Stimulated activated CD4-positive, alpha-beta T cell treated with anti-CD3 and anti-CD28 coated beads, Interleukin-1b, Interleukin-23, amount 100 ng/mL, for 48 hours (primary cell): ENCODE measurements at regions not wholly inside any gene's neighbourhood (a gene's known extent, or its start where the extent isn't known, plus 50 kb on each side); places are given as distances from the start of the nearest gene placed in this dataset.
"Not testable (repeated sequence)": the region's sequence is repeated elsewhere in the genome, so short reads cannot be mapped to it uniquely, and the experiment has no call there.

Experiments used
- DNase-seq: peaks from one replicate; pipeline ENCODE4 v3.0.0-alpha.2; 2020

DNA sequence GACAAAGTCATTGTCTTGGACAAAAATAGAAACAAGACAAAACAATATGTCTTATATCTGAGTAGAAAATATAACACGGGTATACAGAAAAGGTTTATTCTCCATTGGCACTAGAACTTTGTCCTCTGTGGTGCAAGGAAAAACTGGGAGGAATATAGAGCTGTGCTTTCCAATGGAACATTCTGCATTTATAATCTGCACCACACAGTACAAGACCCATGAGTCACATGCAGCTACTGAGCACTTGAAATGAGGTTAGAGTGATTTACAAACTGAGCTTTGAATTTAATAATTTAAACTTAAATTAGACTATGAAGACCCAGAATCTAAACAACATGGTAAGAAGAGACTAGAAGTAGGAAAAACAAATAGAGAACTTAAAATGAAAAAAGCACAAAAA is 86.1 kb downstream of the RAP2A start:
- DNase-seq, result no peak

DNA sequence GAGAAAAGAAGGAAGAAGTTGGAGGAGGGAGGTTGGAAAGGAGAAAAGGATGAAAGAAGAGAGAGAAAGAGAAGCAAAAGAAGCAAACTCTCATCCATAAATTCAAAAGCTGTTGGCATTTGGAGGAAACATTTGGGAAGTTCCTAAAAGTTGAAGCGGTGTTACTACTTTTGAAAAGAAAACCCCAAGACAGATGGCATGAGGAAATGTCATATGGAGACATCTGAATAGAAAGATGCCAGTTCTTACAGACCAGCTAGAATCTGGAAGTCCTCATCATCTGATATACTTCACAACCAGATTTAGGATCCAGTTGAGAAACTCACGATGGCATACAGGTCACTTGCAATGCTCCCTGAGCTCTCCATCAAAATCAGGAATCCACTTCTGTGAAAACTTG is 86.9 kb downstream of the RAP2A start:
- no peak for DNase-seq

DNA sequence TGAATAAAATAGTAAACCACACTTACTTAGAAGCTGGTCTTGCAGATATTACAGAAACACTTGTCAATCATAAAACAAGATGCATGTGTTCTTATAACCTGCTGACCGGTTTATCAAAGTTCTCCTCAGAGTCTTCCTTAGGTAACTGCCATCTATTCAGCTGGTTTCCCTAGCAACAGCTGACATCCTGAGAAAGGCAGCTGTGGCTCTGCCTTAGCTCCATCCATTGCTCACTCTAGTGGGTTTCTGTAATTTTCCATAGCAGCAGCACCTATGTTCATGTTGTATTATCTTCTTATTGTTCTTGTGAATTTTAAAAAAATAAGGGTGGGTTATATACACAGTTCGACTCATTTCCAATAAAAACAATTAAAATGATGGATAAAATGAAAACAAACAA is 87.8 kb downstream of the RAP2A start:
- no peak for DNase-seq

DNA sequence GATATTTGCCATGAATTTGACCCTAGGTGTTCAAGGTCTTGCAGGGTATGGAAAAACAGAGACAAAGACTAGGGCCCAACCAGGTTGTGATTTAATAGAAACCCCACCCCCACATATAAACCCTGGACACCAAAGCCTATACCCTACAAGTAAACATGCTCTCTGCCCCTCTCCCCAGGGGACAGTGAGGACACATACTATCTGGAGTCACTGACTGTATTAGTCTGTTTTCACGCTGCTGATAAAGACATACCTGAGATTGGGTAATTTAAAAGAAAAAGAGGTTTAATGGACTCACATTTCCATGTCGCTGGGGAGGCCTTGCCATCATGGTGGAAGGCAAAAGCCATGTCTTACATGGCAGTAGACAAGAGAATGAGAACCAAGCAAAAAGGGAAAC is 88.3 kb downstream of the RAP2A start:
- DNase-seq, result no peak

DNA sequence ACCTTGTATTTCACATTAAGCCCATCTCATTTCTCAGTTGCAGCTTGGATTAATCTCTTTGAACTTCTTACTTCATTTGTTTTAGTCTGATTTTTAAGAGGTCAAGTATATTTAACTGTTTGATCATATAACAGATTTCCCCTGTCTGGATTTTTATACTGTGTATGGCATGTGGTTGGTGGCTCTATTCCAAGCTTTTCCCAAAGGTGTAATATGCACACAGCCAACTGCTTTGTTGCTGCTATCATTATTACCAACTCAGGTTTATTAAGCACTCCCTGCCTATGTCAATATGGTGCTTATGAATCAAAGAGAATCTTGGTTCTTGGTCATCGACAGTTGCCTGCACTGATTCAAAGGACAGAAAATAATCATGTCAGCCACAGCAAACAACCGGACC is 92.6 kb downstream of the RAP2A start:
- DNase-seq, result no peak

DNA sequence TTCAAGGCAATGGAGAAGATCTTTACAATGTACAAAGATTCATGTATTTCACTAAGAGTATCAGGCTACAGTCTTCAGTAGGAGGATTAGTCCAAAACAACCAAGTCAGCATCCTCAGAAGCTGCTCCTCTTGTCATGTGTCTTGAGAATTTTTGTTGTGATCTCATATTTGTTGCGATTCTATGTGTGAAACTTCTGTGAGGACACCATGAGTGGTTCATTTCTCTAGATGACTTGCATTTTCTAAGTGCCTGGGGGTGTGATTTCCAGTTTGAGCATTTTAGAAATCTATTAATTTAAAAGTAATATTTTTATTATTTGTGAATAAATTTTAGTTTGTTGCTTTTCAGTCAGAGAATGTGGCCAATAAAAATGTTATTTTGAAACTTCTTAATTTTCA is 94.5 kb downstream of the RAP2A start:
- no peak for DNase-seq

DNA sequence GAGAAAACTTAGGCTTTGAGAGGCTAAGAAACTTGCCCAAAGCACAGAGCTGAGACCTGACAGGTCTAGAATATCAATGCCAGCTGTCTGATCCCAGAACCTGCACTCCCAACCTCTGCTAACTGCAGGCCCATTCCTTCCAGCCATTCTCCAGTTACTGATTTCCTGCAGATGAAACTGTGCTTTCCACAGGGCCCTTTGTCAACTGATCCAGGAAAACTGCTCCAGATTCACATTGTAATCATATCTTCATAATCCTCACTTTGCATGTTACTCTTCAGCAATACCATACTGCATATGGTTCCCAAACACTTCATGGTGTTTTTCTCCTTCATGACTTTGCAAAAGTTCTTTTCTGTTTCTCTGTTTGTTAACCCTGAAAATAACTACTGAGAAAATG is 100.6 kb downstream of the RAP2A start:
- DNase-seq, result no peak

DNA sequence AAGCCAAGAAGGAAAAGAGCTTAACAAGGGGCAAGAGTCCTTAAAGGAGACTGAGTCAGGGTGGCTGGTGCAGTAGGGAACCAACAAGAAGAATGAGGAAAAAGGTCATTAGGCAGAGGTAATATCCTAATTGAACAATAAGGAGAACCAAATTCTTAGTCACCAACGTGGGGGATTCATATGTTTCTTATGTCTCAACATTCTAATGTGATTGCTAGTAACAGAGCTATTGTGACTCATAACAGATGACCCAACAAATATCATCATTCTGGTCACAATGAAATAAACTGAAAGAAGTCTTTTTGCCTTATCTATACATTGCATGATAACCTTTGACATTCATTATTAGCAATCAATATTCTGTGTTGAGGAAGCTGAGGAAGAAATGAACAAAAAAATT is 101.6 kb downstream of the RAP2A start:
- no peak for DNase-seq

DNA sequence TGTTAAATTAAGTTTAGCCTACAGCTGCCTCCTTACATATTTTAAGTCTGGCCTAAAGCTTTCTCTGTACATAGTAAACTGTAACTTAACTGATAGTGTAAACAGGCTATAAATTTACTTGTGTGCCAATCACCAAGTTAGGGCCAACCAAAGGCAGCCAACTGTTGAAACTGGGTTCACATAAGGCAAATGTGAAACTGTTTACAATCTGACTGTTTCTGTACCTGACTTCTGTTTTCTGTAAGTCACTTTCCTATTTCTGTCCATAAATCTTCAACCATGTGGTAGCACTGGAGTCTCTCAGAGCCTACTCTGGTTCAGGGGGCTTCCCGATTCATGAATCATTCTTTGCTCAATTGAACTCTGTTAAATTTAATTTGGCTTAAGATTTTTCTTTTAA is 103.1 kb downstream of the RAP2A start:
- no peak for DNase-seq

DNA sequence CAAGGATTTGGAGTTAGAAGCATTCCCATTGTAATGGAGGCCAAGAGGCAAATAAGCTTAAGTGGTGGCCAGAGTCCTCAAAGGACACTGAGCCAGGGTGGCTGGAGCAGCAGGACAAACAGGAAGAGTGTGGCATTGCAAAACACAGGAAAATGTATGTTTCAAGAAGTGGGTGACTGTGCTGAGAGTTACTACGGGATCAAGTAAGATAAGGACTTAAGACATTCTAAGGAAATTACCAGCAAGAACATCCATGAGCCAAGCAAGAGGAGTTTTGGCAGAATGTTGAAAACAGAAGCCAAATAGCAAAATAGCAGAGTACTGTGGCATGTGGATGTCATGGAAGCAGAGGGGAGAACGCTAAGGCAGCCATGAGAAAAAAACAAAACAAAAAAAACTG is 104.2 kb downstream of the RAP2A start:
- DNase-seq, result no peak

DNA sequence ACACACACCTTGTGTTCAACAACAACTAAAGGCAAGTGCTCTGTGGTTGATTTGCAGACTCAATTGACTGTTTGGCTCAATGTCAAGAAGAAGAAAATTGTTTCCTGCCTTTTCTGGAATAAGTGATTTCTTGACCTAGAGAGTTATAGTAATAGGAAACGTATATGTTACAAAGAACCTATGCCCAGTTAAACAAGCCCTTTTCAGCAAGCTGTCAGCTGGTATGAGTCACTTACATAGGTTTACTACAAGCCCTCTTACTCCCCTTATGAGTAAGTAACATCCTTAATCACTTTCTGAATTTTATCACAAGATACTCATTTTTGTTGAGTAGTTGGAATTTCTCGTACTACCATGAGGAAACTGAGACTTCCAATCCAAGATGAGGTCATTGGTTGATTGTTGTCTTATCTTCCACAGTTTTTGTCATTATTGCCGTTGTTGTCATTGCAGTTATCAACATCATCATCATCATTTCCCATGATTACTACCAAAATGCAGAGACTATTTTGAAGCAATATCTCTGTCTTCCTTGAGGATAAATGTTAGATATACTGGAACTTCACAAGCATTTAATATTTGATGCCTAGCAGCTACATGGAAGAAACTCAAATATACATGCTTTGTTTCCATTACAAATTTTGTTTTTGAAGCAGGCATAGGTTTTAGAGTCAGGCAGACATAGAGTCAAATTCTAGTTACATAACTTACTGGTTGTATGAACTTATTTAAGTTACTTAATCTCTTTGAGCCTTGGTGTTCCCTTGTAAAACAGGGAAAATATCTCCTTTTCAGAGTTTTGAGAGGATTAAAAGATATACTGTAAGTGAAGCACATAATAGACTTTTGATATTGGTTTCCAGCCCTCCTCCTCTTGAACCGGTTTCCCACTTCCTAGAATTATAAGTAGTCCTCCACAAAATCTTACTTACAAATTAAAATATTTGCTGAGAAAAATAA is 106.0 kb downstream of the RAP2A start:
- no peak for DNase-seq

DNA sequence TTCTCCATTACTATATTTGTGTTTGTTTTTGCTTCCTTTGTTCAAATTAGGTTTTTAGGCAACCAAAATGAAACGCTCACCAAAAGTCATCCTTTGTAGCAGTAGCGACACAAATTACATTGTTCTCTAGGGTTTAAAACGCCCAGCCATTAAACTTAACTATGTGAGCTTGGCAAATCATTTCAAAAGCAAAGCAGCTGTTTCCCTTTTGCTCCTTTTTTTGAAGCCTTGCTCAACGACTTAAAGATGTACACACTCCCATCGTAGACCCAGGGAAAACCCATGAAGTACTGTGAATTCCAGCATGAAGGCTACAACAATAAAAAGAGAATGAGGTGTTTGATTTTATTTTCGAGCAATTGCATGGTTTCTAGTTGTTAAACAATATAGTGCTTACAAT is 106.7 kb downstream of the RAP2A start:
- no peak for DNase-seq

DNA sequence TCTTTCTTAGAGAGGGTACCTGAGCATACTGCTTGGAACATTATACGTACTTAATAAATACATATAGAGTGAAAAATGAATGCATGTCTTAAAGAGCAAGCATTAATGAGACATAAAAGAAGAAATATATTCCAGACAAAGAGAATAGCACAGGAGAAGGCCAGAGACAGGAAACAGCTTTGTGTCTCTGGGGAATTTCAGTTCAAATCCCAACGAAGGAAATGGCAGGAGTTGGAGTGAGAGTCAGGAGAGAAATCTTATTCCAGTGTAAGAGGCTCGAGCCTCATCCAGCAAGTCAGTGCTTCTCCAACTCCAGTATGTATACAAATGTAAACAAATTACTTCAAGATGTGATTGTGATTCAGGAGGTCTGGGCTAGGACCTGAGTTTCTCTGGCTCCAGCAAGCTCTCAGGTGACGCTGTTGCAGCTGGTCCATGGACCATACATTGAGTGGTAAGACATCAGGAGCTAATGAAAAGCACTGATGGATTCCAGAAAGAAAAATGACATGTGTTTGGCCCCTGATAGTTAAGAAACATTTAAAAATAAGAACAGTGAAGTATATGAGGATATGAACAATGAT is 108.2 kb downstream of the RAP2A start:
- DNase-seq, result no peak

DNA sequence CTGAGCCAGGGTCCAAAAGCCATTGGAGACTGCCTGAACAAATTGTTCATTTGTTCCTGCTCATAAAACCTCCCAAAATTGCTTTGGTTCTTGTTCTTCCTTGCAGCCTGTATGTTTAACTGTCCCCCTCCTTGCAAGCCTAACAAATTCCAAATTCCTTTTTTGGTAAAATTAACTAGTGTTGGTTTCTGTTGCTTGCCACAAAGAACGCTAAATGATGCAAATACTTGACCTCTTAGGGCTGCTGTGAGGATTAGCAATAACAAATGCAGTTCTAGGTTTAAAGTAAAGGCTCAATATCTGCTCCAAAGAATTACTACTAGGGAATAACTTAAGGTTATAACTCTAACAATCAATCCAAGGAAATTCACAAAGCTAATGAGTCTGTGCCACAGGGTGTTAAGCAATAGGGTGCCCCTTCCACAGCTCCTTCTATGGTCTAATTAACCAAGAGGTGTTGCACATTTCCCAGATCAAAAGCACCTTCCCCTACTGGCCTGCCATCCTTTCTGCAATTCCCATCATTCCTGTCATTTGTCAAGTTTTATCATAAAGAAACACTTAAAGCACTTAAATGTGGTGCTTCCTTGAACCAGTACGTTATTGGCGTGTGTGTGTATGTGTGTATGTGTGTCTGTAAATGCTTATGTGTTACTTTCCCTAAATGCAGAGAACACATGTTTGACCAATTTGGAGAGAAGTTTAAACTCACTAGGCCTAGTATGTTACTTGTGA is 110.2 kb downstream of the RAP2A start:
- DNase-seq, result no peak

DNA sequence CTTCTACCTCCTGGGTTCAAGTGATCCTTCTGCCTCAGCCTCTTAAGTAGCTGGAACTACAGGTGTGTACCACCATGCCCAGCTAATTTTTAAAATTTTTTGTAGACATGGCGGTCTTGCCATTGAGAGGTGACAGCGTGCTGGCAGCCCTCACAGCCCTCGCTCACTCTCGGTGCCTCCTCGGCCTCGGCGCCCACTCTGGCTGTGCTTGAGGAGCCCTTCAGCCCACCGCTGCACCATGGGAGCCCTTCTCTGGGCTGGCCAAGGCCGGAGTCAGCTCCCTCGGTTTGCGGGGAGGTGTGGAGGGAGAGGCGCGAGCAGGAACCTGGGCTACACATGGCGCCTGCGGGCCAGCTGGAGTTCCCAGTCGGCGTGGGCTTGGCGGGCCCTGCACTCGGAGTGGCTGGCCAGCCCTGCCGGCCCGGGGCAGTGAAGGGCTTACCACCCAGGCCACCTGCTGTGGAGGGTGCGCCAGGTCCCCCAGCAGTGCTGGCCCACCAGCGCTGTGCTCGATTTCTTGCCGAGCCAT is 111.1 kb downstream of the RAP2A start:
- not testable (repeated sequence) for DNase-seq

DNA sequence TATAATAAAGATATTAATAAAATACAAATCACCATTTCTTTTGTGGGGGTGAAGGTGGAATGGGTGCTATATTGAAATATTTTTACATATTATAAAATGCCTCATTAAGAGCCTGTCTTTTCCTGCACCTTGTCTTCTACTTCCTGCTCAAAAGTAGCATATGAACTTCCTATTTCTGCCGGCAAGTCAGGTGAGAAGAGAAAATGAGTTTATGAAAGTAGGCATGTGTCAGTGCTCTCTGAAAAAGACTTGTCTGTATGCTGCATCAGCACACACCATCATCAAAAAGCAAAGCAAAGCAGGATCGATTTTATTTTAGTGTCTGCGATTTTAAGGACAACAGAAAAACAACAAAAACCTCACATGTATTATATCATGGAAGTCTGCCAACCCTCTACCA is 114.2 kb downstream of the RAP2A start:
- DNase-seq, result no peak

DNA sequence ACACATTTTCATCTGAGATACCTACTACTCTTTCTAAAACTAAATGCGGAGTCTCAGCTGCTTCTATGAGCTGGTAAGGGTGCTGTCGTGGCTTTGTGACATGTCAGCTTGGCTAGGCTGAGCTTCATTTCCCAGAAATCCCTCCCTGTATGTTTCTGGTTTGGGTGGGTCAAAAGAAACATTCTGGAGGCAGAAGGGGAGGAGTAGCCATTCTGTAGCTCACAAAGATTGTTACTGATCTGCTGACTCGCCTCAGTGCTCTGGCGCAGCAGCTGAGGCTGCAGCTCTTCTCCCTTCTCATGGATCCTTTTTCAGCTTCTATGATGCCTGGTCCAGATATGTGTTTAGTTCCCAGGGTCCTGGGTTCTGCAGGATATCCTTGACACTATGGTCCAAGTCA is 114.7 kb downstream of the RAP2A start:
- DNase-seq, result no peak

DNA sequence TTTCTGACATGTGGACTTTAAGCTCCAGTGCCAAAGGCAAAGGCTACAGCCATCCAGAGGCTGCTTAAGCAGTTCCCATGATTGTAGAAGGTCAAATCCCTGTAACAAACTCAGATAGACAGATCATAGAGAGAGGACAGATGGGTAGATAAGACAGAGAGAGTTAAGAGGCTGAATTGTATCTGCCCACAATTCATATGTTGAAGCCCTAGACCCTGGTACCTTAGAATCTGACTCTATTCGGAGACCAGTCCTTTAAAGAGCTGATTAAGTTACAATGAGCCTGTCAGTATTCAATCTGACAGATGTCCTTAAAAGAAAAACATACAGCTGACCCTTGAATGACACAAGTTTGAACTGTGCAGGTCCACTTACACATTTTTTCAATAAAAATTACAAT is 115.2 kb downstream of the RAP2A start:
- no peak for DNase-seq

DNA sequence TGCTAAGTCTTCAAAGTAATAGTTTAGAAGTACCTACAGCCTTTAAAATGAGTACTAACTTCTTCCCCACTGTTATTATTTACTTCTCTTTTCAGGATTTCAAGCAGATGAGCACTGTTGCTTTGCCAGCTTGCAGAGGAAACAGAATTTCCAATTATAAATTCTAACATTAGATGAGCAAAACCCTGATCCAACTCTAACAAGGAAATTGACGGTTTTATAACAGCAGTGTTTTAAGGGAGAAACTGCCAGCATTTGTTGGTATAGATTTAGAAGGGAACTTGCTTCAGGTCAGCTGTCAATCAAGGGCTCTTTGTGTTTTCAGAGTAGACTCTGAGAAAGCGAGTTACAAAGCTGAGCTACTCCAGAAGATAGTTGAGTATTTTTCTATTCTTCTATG is 120.5 kb downstream of the RAP2A start:
- DNase-seq, result no peak

DNA sequence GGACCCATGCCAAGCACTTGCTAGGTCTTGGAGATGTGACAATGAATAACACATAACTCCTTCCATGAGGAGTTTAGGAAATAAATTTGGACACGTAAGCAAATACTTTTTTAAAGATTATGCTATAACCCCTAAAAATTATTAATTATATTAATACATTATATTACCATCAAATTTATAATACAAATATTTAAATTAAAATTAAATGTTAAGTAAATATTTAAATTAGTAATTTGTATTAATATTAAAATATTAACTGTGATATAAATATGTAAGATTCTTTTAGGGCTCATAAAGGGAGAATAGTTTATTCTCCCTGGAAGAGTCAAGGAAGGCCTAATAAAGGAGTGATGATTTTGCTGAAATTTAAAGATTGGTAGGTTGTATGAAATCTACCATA is 121.1 kb downstream of the RAP2A start:
- DNase-seq, result no peak

DNA sequence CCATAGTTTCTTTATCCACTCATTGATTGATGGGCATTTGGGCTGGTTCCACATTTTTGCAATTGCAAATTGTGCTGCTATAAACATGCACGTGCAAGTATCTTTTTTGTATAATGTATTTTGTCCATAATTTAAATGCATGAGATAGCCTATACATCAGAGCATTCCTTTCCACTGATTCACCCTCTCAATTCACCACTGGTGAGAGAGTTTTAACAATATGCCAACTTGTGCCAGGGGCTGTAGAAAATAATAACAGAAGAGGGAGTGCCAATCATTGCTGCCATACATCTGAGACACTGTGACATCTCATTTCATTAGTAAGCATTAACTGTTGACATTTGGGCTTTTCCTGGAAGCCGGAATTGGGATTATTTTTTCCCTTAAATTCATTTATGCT is 125.1 kb downstream of the RAP2A start:
- no peak for DNase-seq

DNA sequence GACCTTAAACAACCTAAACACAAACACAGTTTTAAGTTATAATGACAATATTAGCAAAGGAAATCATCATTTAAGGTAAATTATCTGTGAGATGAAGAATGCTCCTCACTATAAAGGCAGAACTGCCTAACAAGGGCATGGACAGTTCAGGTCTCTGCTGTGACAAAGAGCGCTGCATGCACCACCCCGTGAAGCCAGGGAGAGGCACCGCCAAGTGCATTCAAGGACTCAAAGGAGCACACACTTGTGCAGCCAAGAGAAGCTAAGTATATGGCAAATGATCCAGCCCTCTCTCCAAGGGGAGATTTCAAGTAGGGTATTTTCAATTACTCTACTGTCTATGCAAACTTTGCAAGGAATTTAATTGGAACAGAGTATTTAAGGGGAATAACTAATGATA is 126.0 kb downstream of the RAP2A start:
- no peak for DNase-seq

DNA sequence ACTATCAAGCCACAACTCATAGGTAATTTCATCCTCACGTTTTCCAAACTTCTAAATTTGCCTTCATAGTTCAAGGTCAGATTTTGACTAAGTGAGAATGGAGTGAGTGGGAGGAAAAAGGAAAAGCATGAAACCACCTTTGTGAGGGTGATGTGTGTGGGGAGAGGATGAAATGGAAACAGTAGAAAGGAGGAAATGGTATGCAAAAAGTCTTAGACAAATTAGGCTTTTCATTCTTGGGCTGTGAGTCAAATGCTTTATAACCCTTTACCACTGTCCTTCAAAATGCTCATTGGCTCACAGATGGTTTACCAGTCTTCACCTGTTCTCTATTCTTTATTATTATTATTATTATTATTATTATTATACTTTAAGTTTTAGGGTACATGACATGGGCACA is 127.2 kb downstream of the RAP2A start:
- no peak for DNase-seq

DNA sequence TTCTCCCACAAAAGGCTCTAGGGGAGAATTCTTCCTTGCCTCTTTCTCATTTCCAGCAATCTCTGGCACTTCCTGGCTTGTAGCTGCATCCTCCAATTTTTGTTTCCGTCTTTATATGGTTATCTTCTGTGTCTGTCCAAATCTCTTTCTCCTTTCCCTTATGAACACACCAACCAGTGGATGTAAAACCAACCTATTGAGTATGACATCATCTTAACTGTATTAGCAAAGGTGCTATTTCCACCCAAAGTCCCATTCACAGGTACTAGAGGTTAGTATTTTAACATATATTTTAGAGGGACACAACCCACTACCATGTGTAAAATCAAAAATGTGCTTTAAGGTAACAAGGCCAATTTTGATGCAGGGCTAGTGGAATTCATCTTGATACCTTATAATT is 129.0 kb downstream of the RAP2A start:
- DNase-seq, result no peak
